T-helper 17 cell (primary cell): ENCODE measurements at regions not wholly inside any gene's neighbourhood (a gene's known extent, or its start where the extent isn't known, plus 50 kb on each side); places are given as distances from the start of the nearest gene placed in this dataset.

Experiments used
- ATAC-seq: fragments of 150-1000 bp; cut with Tn5 transposase; 2 replicates; pipeline ENCODE4 v1.10.0; 2021; ENCODE audit warnings: mild to moderate bottlenecking, moderate library complexity
- DNase-seq, 3 donors: peaks; one replicate each; pipeline versions ENCODE4 v3.0.0 to v3.0.0-alpha.2; 2020 to 2021
- H3K9me3 ChIP-seq: one replicate; pipeline ENCODE4 v1.7.0; 2013; ENCODE audit warnings: low read length, mild to moderate bottlenecking; ENCODE audit not compliant: control insufficient read depth, poor library complexity, severe bottlenecking
- H3K27ac Mint-ChIP-seq: one replicate; pipeline ENCODE4 v1.8.0; 2022; ENCODE audit warnings: mild to moderate bottlenecking, moderate library complexity, mixed read lengths
- H3K27me3 Mint-ChIP-seq: one replicate; pipeline ENCODE4 v1.8.0; 2022; ENCODE audit warnings: mixed read lengths
- H3K36me3 Mint-ChIP-seq: one replicate; pipeline ENCODE4 v1.8.0; 2022; ENCODE audit warnings: low read depth, mixed read lengths
- H3K4me1 Mint-ChIP-seq: one replicate; pipeline ENCODE4 v1.8.0; 2022; ENCODE audit warnings: mild to moderate bottlenecking, mixed read lengths
- H3K4me3 Mint-ChIP-seq: one replicate; pipeline ENCODE4 v1.8.0; 2022; ENCODE audit warnings: mild to moderate bottlenecking, moderate library complexity, mixed read lengths

DNA sequence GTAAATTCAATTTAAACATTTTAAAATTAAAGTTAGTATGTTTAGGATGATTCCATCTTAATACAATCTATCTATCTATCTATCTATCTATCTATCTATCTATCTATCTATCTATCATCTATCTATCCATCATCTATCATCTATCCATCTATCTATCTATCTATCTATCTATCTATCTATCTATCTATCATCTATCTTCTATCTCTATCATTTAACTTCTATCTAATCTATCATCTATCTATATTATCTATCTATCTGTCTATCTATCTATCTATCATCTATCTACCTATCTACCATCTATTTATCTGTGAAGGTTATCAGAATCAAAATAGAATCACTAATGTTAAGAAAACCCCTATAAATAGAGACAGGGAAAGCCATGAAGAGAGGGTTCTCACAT is 78.3 kb downstream of the RAMP3 start:
- ATAC-seq = no peak
- H3K4me1 Mint-ChIP-seq = peaks cover 15% of the 10 kb centered on the region
- DNase-seq = no peak
- H3K9me3 ChIP-seq = no peaks in the 10 kb centered on the region
- no peak overlapping the region for H3K27ac Mint-ChIP-seq
- peaks cover 56% of the 10 kb centered on the region for H3K27me3 Mint-ChIP-seq
- H3K4me3 Mint-ChIP-seq = no peak overlapping the region
- peaks cover 7% of the 10 kb centered on the region for H3K36me3 Mint-ChIP-seq

DNA sequence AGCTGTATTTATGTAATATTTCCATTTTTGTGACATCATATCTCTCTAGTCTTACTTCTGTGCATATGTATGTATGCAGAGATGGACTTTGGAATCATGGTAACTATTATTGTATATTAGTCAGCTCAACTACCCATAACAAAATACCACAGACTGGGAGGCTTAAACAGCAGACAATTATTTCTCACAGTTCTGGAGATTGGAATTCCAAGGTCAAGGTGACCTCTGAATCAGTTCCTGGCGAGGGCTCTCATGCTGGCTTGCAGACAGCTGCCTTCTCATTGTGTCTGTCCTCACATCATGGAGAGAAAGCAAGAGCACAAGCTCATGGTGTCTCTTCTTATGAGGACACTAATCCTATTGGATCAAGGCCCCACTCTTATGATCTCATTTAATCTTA is 79.1 kb downstream of the RAMP3 start:
- no peaks in the 10 kb centered on the region for H3K9me3 ChIP-seq
- Mint-ChIP-seq H3K27ac (no peak overlapping the region), H3K27me3 (peaks cover 64% of the 10 kb centered on the region), H3K36me3 (peaks cover 10% of the 10 kb centered on the region), H3K4me1 (peaks cover 19% of the 10 kb centered on the region), H3K4me3 (no peak overlapping the region)
- no peak for ATAC-seq
- DNase-seq = no peak

DNA sequence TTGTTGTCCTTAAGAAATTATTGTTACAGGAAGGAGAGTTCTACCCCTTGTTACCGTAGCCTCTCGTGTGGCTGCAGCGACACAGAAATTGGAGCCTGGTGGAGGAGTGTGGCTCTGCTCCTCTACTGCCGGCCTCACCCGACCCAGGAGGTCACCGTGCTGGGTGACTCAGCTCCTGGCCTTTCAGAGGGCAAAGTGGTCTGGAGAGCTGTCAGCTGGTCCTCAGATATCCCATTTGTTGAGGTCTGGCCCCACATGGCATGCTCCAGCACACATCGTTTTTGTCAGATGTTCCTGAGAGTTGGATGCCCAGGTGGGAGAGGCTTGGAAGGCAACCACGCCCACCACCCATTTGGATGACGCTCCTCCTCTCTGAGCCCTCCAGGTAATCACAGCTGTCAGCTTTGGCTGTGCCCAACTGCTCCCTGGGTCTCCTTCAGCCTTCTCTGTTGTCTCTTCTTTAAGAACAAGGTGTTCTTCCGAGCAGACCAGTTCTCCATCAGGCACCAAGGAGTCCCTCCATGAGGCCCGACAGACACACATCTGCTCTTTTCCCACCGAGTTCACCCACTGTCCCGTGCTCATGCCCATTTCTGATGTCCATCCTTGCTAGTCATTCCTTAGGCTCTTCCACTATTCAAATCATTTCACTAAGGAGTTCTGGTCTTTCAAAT is 80.3 kb downstream of the RAMP3 start:
- DNase-seq (no peak), ATAC-seq (no peak)
- H3K36me3 Mint-ChIP-seq = peaks cover 10% of the 10 kb centered on the region
- peaks cover 21% of the 10 kb centered on the region for H3K4me1 Mint-ChIP-seq
- H3K9me3 ChIP-seq = no peaks in the 10 kb centered on the region
- H3K27ac Mint-ChIP-seq = no peak overlapping the region
- H3K27me3 Mint-ChIP-seq = peaks cover 61% of the 10 kb centered on the region
- no peak overlapping the region for H3K4me3 Mint-ChIP-seq

DNA sequence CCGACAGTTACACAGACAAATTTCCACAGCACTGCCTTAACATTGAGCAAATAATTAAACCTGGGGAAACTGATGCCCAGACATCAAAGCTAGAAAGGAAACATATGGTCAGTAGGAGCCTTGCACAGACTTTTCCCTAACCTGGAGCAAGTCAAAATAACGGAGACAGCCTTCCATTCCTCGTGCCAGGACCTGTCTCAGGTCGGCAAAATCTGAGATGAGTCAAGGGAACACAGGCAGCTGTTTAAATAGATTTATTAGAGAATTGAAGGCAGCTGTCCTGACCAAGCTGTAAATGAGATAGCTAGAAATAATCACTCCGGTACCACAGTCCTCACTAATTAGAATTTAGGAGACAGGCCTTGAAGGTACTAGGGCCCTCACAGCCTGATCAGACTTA is 81.2 kb downstream of the RAMP3 start:
- H3K4me1 Mint-ChIP-seq = peaks cover 17% of the 10 kb centered on the region
- no peaks in the 10 kb centered on the region for H3K9me3 ChIP-seq
- ATAC-seq (no peak), DNase-seq (no peak)
- peaks cover 10% of the 10 kb centered on the region for H3K36me3 Mint-ChIP-seq
- H3K27ac Mint-ChIP-seq = no peak overlapping the region
- no peak overlapping the region for H3K4me3 Mint-ChIP-seq
- peaks cover 61% of the 10 kb centered on the region for H3K27me3 Mint-ChIP-seq

DNA sequence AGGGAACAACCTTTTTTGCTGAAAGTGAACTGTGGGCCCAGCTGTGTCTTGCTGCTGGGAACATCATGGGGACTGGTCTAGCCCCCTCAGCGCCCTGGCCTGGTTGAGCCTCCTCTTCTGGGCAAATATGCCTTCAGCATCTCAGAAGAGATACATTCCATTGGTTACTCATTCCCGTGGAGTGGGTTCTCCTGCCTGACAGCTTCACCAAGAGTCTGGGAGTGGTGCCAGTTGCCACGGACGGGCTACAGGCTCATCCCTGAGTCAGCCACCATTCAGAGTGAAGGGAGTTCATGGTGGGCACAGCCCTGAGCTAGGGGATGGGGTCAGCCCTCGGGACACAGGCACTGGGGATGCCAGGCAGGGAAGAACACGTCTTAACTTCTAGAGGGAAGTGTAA is 81.9 kb downstream of the RAMP3 start:
- H3K27me3 Mint-ChIP-seq = peaks cover 56% of the 10 kb centered on the region
- DNase-seq (no peak), ATAC-seq (no peak)
- H3K27ac Mint-ChIP-seq = no peak overlapping the region
- no peaks in the 10 kb centered on the region for H3K9me3 ChIP-seq
- H3K36me3 Mint-ChIP-seq = peaks cover 9% of the 10 kb centered on the region
- peaks cover 15% of the 10 kb centered on the region for H3K4me1 Mint-ChIP-seq
- H3K4me3 Mint-ChIP-seq = no peak overlapping the region

DNA sequence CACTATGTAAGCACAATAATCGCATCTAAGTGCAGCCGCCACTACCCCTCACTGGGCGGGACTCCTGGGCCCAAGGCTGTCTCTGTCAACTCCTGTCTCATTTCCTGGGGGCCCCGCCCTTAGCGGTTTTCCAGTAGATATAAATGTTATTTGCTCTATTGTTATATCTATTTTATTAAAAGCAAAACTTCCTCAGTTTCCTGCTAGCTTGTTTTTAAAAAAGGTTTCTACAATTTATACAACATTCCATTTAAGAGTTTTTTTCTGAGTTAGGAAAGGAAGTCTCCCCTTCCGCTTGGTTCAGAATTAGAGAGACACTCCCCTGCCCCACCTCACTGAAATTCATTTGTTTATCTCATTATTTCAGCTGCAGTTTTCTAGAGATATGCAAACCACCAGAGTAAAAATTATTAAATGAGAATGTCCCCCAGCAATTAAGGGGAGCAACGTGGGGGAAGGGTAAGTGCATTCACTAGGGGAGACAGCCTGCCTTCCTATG is 82.7 kb downstream of the RAMP3 start:
- Mint-ChIP-seq H3K27ac (no peak overlapping the region), H3K27me3 (peaks cover 53% of the 10 kb centered on the region), H3K4me3 (no peak overlapping the region), H3K4me1 (peaks cover 15% of the 10 kb centered on the region), H3K36me3 (peaks cover 8% of the 10 kb centered on the region)
- DNase-seq (no peak), ATAC-seq (no peak)
- H3K9me3 ChIP-seq = no peaks in the 10 kb centered on the region

DNA sequence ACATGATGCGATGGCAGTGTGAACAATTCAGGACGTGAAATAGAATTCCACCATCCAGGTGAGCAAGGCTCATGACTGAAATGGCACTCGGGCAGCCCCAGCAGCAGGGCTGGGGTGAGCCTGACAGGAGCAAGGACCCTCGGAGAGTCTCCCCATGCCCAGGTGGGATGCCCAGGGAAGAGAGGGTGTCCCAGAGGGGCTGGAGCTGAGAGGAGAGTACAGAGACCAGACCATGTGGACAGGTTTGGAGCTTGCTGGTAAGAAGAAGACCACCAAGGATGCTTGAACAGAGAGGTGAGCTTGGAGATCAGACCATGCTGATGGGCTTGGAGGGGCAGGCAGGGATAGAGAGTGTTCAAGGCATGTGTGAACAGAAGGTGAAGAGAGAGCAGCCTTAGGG is 83.3 kb downstream of the RAMP3 start:
- Mint-ChIP-seq H3K4me1 (peaks cover 15% of the 10 kb centered on the region), H3K4me3 (peak overlapping the region; percentile 46), H3K36me3 (peaks cover 8% of the 10 kb centered on the region), H3K27me3 (peaks cover 58% of the 10 kb centered on the region), H3K27ac (peak overlapping the region; percentile 83)
- no peak for ATAC-seq
- H3K9me3 ChIP-seq = no peaks in the 10 kb centered on the region
- DNase-seq = no peak

DNA sequence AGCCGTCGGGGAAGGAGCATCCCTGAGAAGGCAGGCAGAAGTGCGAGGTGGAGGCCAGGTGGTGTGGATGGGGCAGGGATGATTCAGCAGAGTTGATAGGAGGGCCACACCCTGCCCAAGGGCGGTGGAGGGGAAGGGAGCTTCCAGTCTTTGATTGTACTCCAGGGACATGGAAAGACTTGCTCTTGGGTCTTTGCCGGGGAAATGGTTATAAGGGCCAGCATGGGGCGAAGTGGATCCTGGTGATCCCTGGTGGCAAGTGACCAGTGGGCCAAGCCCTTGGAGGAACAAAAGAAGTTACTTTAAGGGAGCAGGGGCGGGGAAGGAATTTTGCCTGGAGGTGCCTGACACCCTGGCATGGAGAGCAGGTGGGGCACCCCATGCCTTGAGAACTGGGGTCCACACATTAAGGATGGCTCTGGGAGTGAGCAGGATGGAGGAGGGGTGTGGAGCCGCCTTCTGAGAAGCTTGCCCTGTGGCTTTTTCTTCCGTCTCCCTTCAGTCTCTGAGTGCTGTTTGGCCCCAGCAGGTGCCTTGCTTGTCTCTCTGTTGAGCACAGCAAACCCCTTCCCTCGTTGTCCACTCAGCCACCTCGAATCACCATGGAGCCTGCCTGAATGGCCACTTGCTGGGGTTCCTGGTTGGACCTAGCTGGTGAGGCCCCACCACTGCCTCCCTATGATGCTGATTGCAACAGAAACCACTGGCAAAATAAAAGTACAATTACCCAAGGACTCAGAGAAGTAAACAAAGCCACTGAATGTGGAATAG is 83.9 kb downstream of the RAMP3 start:
- peaks cover 15% of the 10 kb centered on the region for H3K4me1 Mint-ChIP-seq
- DNase-seq (no peak), ATAC-seq (no peak)
- peak overlapping the region; percentile 83 for H3K27ac Mint-ChIP-seq
- peaks cover 58% of the 10 kb centered on the region for H3K27me3 Mint-ChIP-seq
- peaks cover 8% of the 10 kb centered on the region for H3K36me3 Mint-ChIP-seq
- H3K4me3 Mint-ChIP-seq = peak overlapping the region; percentile 46
- H3K9me3 ChIP-seq = no peaks in the 10 kb centered on the region

DNA sequence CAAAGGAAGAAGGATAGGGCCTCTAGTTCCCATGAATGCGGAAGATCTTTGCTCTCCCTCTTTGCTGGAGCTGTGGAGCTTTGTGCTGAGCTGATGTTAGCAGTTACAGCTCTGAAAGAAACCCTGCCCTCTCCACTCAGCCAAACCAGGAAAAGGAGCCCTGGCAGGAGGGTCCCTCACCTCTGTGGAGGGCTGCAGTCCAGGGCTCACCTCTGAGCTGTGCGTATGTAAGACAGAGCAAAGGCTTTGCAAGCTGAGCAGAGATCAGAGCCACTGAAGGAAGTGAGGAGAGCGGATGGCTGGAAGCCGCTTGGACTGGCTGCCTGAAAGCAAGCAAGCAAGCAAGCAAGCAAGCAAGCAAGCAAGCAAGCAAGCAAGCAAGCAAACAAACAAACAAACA is 84.7 kb downstream of the RAMP3 start:
- peaks cover 62% of the 10 kb centered on the region for H3K27me3 Mint-ChIP-seq
- ATAC-seq (no peak), DNase-seq (no peak)
- peaks cover 15% of the 10 kb centered on the region for H3K4me1 Mint-ChIP-seq
- H3K4me3 Mint-ChIP-seq = no peak overlapping the region
- no peaks in the 10 kb centered on the region for H3K9me3 ChIP-seq
- peaks cover 9% of the 10 kb centered on the region for H3K36me3 Mint-ChIP-seq
- H3K27ac Mint-ChIP-seq = peak overlapping the region; percentile 83

DNA sequence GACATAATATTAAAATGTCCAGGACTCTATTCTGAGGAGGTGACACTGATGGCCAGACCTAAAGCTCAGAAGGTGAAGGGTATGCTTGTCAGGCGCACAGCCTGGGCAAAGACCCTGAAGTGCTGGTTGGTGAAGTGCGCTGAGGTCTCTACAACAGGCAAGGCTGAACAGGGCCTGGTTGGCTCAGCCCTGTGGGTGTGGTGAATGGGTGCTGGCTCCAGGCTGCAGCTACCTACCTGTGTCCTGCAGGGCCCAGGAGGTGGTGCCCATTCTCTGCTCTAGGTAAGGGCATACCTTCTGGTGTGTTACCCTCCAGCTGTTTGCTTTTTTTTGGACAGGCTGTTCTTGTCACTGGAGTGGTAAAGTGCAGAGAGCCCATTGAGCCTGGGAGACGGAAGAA is 85.1 kb downstream of the RAMP3 start:
- ATAC-seq (no peak), DNase-seq (no peak)
- Mint-ChIP-seq H3K27me3 (peaks cover 63% of the 10 kb centered on the region), H3K36me3 (peaks cover 10% of the 10 kb centered on the region), H3K4me3 (no peak overlapping the region), H3K4me1 (peaks cover 15% of the 10 kb centered on the region), H3K27ac (no peak overlapping the region)
- H3K9me3 ChIP-seq = no peaks in the 10 kb centered on the region

DNA sequence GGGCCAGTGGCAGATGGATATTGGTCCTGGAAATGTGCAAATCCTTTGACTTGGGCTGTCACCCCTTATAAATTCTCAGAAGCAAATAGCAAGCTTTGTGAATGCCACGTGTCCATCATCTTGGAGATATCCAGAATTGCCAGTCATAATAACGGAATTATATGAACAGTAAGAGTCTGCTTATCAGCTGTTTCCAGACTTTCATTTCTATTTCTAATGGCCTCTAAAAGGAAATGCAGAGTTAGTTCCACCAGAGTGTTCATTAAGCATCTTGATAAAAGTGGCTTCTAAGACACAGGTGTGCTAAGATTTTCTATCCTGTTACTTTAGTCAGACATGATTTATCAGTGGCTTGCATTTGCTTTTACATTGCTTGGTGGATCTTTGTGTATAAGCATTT is 87.4 kb downstream of the RAMP3 start:
- H3K27me3 Mint-ChIP-seq = peaks cover 58% of the 10 kb centered on the region
- ATAC-seq = no peak
- peaks cover 5% of the 10 kb centered on the region for H3K36me3 Mint-ChIP-seq
- no peaks in the 10 kb centered on the region for H3K9me3 ChIP-seq
- no peak overlapping the region for H3K4me3 Mint-ChIP-seq
- H3K27ac Mint-ChIP-seq = no peak overlapping the region
- no peak for DNase-seq
- H3K4me1 Mint-ChIP-seq = peaks cover 8% of the 10 kb centered on the region

DNA sequence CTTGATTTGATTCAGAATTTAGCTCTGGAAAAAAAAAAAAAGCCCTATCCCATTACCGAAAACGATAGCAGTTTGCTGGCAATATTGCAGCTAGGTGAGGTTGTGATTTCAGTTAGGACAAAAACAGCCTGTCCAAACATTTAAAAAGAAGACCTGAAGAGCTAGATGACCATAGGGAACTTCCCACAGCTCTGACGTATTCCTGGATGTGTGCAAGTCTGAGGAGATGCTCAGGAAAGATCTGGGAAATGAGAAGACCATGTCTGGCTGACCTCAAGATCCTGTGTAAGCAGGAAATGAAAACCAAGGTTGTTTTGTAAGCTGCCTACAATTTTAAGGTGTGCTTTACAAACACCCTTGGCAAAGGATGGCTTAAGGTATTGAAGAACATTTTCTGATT is 88.7 kb downstream of the RAMP3 start:
- Mint-ChIP-seq H3K4me3 (no peak overlapping the region), H3K36me3 (peaks cover 2% of the 10 kb centered on the region), H3K4me1 (peaks cover 2% of the 10 kb centered on the region), H3K27ac (no peak overlapping the region), H3K27me3 (peaks cover 48% of the 10 kb centered on the region)
- no peaks in the 10 kb centered on the region for H3K9me3 ChIP-seq
- no peak for DNase-seq
- ATAC-seq = no peak

DNA sequence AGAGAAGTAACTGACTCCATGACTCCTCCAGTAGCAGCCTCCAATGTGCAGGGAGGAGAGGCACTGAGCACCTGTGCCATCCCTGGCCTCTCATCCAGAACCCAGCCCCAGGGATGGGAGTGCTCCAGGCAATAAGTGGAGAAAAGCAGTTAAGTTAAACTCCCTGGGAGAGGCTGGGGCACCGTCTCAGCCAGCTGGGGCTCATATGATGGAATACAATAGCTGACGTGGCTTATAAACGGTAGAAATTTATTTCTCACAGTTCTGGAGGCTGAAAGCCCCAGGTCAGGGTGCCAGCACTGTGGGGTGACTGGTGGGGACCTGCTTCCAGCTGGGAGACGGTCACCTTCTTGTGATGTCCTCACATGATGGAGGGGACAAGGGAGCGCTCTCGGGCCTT is 94.7 kb downstream of the RAMP3 start:
- Mint-ChIP-seq H3K27ac (no peak overlapping the region), H3K4me3 (no peak overlapping the region), H3K27me3 (peaks cover 22% of the 10 kb centered on the region), H3K36me3 (peaks cover 4% of the 10 kb centered on the region), H3K4me1 (peaks cover 3% of the 10 kb centered on the region)
- H3K9me3 ChIP-seq = no peaks in the 10 kb centered on the region
- ATAC-seq (no peak), DNase-seq (no peak)

DNA sequence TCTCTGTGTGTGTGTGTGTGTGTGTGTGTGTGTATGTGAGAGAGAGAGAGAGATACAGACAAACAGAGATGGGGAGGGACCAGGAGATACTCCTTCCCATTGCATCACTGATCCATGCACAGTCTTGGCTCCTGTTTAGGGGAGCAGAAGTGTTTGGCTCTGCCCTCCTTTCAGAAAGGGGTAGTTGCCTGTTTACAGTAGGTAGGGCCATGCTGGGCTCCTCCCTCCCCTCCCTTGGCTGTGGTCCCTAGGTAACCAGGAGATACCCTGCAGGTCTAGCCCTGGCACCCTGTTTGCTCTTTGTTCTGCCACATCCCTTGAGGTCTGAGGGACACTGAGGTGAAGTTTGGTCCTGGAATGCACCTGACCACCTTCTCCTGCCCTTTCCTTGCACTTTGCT is 95.3 kb downstream of the RAMP3 start:
- ATAC-seq (no peak), DNase-seq (no peak)
- Mint-ChIP-seq H3K27ac (no peak overlapping the region), H3K27me3 (peaks cover 21% of the 10 kb centered on the region), H3K4me1 (peaks cover 3% of the 10 kb centered on the region), H3K36me3 (peaks cover 3% of the 10 kb centered on the region), H3K4me3 (no peak overlapping the region)
- H3K9me3 ChIP-seq = no peaks in the 10 kb centered on the region
